NCI-H187 treated with DMSO at 0.1 percent for 48 hours (cell line): ENCODE measurements at regions not wholly inside any gene's neighbourhood (a gene's known extent, or its start where the extent isn't known, plus 50 kb on each side); places are given as distances from the start of the nearest gene placed in this dataset.

Source experiments
- DNase-seq: peaks from one replicate; lab custom pipeline; 2025; lab: John Stamatoyannopoulos, UW

GRCh38 chr6:4559281-4559875 lies 216.8 kb upstream of the CDYL start:
- DNase-seq = no peak

GRCh38 chr6:4554645-4555044 lies 221.6 kb upstream of the CDYL start:
- no peak for DNase-seq

GRCh38 chr6:4553387-4553786 lies 222.8 kb upstream of the CDYL start:
- no peak for DNase-seq

- DNase-seq = no peak
These were observed 226.0 kb upstream of the CDYL start for GRCh38 chr6:4550227-4550597.

DNA sequence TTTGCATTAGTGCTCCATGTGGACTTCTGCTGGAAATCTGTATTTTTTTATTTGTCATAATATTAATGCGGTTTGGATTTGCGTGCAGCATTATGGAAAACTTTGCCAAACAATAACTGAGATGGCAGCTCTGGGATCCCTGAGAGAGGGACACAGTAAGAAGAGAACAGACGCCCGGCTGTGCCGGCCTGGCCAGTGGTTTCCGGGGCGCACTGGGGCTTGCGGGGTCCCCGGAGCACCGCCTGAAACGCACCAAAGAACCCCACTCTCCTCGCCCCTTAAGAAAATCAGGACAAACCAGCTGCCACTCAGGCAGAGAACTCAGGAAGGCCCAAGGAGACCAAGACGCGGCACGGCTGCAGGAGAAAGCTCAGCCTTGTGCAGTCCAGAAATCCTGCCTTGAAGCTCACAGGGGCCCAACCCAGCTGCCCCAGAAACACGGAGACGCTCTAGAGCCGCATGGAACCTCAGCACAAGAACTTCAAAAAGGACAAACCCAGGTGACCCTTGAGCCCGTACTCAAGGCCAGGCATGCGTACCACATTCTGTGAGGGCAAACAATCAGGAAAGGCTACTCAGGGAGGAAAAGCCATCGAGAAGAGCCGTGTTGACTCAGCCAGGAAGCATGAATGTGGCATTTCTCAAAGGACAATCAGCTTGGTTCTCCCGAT lies 226.5 kb upstream of the CDYL start:
- no peak for DNase-seq

DNA sequence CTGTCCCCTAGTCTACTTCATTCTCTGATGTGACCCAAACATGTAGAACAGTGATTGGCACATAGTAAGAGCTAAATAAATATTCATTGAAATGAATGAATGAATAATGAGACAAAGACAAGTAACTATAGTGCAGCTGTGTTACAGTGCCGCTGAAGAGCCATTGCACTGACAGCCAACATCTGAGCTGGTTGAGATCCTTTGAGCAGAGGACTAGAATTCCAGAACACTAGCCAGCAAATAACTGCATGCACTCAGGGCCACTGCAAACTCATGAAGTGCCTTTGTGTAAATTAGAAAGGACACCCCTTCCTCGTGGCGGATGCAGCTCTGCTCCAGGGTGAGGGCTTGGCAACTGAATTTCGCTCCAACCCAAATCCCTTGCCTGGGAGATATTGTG lies 230.3 kb upstream of the CDYL start:
- no peak for DNase-seq

- no peak for DNase-seq
These were observed 232.6 kb upstream of the CDYL start for GRCh38 chr6:4543596-4543995.

DNA sequence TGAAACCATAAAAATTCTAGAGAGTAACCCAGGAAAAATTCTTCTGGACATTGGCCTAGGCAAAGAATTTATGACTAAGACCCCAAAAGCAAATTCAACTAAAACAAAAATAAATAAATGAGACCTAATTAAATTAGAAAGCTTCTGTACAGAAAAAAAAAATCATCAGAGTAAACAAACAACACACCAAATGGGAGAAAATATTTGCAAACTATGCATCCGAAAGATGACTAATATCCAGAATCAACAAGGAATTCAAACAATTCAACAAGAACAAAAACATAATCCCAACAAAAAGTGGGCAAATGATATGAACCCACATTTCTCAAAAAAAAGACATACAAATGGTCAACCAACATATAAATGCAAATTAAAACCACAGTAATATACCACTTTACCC lies 242.6 kb upstream of the CDYL start:
- no peak for DNase-seq

DNA sequence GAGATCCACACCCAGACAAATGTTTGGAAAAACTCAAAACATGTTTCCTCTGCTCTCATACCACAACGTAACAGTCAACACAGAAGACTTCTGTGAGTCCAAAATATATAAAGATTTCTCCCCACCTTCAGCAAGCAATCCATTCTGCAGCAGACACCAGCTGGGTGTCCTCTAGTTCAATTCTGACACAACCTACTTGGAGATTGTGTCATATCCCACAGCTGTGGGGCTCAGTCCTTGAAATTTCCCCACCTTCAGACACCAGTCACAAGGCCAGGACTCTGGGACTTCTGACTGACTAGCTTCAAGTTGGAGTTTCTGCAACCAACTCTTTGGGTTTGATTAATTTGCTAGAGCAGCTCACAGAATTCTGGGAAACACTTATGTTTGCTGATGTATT lies 244.8 kb upstream of the CDYL start:
- no peak for DNase-seq

DNA sequence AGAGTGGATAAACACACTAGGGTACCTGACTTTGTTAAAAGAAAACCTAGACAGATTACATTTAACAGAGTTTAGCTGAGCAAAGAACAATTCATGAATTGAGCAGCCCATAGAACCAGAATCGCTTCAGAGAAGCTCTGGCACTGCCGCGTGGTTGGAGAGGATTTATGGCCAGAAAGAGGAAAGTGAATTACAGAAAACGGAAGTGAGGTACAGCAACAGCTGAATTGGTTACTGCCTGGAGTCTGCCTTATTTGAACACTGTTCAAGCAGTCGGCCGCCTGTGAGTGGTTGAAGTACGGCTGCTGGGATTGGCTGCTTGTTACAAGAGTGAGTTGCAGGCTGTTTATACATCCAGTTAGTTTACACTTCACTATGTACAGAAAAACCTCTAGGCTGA lies 253.8 kb upstream of the CDYL start:
- DNase-seq = no peak

GRCh38 chr6:4521070-4521469 lies 255.1 kb upstream of the CDYL start:
- DNase-seq = no peak

DNA sequence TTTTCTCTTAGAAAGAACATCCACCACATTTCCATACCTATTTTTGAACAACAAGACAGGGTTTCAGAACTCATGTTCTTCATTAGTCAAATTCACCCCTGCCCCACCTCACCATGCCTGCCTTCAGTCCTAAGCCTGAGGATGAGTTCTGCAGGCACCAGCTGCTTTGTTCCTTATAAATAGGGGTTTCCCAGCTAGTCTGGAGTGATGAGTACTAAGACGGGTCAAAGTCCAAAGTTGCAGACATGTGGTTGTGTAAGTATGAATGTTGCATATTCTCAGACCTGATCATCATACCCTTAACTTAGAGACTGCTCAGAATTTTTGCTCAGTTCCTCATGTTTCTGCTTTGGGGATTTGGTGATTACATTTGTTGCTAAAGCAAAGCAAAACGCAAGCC lies 257.7 kb upstream of the CDYL start:
- DNase-seq = no peak

DNA sequence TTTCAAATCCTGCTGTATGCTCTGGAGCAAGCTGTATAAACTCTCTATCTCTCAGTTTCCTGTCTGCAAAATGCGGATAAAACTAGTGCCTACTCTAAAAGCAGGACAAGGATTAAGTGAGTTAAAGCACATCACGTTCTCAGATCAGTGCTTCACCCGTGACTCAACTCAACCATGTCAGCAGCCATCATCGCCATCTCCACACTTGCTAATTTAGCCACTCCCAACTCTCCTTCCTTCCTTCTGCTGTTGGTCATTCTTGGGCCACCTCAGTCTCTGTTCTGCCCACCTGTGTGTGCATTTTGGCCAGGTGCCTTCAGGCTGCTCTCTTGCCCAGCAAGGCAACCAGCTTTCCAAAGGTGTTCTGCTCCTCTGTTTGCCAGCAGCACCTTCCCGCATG lies 260.0 kb upstream of the CDYL start:
- DNase-seq = no peak

DNA sequence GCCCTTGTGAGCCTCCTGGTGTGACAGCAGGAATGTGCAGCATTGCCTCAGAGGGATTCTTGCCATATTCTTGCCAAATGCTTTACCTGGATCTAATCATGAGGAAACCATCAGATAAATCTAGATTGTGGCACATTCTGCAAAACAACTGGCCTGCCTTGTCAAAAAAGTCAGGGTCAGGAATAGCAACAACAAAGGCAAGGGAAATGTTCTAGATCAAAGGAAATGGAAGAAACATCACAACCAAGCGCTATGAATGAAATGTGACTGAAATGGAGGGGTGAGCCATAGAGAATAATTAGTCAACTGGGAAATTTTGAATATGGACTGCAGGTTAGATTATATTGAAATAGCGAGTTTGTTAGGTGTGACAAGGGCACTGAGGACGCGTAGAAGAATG lies 262.6 kb upstream of the CDYL start:
- DNase-seq = no peak

GRCh38 chr6:4512051-4512471 lies 264.1 kb upstream of the CDYL start:
- no peak for DNase-seq

- no peak for DNase-seq
These were observed 264.6 kb upstream of the CDYL start for GRCh38 chr6:4511641-4512020.

GRCh38 chr6:4510906-4511640 lies 265.1 kb upstream of the CDYL start:
- DNase-seq = no peak

DNA sequence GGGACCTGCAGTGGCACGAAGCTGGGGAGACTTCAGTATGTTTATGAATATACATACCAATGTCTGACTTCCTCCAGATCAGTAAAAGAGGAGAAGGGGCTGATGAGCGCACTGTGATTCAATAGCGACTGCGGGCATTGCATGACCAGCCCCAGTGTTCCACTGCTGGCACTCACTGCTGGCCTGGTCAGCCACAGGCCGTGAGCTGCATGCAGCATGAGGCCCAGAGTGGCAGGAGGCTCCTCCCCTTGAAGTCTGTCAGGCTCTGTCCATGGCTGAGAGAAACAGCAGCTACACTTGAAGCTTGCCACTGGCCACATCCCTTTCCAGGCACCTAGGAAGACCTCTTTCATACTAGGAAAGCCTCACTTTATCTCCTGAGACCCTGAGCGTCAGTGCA lies 265.9 kb upstream of the CDYL start:
- DNase-seq = no peak

DNA sequence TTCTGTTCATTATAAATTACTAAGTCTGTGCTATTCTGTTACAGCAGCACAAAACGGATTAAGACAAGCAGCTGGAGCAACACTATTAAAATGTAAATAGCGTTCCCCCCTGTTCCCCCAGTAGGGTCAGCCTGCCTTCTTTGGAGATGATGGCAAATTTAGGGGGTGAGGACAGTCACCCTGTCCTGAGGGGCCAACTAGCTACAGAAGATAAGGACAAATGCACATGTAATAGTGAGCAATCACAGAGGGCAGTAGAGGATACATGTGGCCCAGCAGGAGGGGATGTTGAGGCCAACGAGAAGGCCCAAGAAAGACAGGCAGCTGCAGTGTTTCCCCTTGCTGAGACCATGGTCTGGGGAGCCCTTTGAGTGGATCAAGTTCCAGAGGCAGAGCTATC lies 266.7 kb upstream of the CDYL start:
- DNase-seq = no peak

GRCh38 chr6:4506792-4507191 lies 269.4 kb upstream of the CDYL start:
- DNase-seq = no peak

- no peak for DNase-seq
These were observed 270.0 kb upstream of the CDYL start for GRCh38 chr6:4506223-4506622.

GRCh38 chr6:4504700-4505099 lies 271.5 kb upstream of the CDYL start:
- DNase-seq = no peak

GRCh38 chr6:4503700-4504099 lies 272.5 kb upstream of the CDYL start:
- no peak for DNase-seq

DNA sequence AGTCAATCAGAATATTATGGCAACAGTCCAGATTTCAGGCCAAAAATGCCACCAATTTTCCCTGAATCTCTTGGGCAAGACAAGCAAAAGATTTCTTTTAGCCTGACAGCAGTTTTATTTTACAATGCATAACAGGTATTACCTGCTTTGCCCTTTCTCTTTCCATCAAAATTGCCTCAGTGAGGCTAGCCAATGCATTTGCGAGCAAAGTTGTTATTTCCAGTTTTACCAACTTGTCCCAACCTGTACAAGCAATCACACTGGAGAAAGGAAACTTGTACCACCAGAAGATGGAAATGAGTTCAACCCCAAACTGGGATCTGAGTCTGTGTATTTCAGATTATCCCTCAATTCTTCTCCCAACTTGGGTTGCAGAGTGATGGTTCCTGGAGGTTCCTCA lies 279.9 kb upstream of the CDYL start:
- no peak for DNase-seq
